Right lobe of liver (tissue), 4 donors: ENCODE measurements at regions not wholly inside any gene's neighbourhood (a gene's known extent, or its start where the extent isn't known, plus 50 kb on each side); places are given as distances from the start of the nearest gene placed in this dataset.

Experiments used
- CTCF ChIP-seq, 4 donors: fragments of 200-600 bp in 3 of 4; fragments of 450-650 bp in 1 of 4; IDR thresholded peaks; one replicate each; pipeline versions ENCODE4 v1.5.1 to v1.8.0; 2016 to 2022; ENCODE audit warnings: antibody characterized with exemption in 4 of 4, mild to moderate bottlenecking in 2 of 4
- POLR2A ChIP-seq: fragments of 450-650 bp; IDR thresholded peaks from one replicate; pipeline ENCODE4 v1.6.1; 2017; ENCODE audit warnings: antibody characterized with exemption, mild to moderate bottlenecking
- donor health status: DM: no; HTN: no; CAD: no.
- donor health status: DM: no; HTN: no; CAD: no.
- donor health status: DM: no; HTN: yes; CAD: no.

DNA sequence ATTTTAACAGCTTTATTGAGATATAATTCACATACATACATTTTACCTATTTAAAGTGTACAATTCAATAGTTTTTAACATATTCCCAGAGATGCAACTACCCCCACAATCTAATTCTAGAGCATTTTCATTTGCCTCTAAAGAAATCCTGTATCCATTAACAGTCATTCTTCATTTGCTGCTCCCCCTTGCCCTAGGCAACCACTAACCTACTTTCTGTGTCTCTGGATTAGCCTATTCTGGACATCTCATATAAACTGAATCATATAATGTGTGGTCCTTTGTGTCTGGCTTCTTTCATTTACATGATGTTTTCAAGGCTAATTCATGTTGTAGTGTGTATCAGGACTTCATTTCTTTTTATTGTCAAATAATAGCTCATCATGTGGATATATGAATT is 105.1 kb upstream of the GRPR start:
- TF ChIP-seq CTCF (IDR thresholded peaks at IDR 0.05) (no peak), POLR2A (no peak)
